Upper lobe of left lung (tissue), 4 donors: ENCODE measurements at regions not wholly inside any gene's neighbourhood (a gene's known extent, or its start where the extent isn't known, plus 50 kb on each side); places are given as distances from the start of the nearest gene placed in this dataset.
A peak's percentile ranks its signal among the peaks of the same experiment; 100 is the strongest.

Source experiments
- EP300 ChIP-seq, 4 donors: sonication (generic); formaldehyde crosslinking; IDR thresholded peaks; one replicate each; pipeline ENCODE4 v1.5.1; 2017; ENCODE audit warnings: antibody characterized with exemption in 4 of 4, control low read depth in 2 of 4
- POLR2AphosphoS5 ChIP-seq, 2 donors: sonication (generic); formaldehyde crosslinking; IDR thresholded peaks; one replicate each; pipeline ENCODE4 v1.5.1; 2017; ENCODE audit warnings: antibody characterized with exemption in 2 of 2
- TF ChIP-seq, protein P1 (sequence below), 6 experiments: fragments of 450-650 bp in 4 of 6; fragments of 200-600 bp in 2 of 6; sonication (generic) in 2 of 6; IDR thresholded peaks; one replicate each; pipeline ENCODE4 v1.5.1; 2016 to 2019; ENCODE audit warnings: antibody characterized with exemption in 6 of 6

DNA sequence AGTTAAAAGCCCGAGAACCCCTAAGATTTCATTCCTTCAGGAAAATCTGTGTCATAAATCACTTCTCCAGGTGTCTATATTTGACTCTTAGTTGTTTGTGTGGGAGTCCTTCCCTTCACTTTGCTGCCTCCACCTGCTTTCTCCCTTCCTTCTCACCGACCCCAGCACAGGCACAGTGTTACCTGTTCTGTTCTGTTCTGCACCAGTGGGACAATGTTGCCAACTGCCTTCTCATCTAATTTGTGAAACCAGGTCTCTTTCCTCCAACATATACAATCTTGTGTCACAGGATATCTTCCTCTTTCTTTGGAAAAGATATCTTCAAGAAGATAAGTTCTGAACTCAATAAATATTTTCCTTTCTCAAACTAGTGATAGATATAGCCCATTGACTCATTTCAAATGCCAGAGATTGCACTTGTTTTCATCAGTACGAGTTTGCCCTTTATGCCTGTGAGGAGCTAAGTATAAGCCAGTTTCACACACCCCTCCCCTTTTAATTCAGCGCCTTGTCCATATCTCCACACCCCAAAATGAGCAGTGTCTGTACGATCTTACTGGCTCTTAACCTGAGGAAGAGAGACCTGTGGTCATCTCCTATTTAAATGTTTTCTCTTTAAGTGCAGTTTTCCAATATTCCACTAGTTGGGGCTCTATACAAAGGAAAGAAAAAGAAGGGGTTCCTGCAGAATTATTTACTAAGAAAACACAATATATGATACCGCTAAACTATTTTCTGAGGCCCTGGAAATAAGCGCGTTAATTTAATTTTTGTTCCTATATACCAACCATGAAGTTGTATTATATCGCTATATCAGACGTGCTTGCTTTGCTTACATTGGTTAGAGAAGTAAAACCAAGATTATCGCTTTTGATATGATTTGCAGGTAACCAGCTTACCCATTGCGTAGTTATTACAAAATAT is 81.6 kb upstream of the PREP start:
- TF ChIP-seq, protein P1, sequence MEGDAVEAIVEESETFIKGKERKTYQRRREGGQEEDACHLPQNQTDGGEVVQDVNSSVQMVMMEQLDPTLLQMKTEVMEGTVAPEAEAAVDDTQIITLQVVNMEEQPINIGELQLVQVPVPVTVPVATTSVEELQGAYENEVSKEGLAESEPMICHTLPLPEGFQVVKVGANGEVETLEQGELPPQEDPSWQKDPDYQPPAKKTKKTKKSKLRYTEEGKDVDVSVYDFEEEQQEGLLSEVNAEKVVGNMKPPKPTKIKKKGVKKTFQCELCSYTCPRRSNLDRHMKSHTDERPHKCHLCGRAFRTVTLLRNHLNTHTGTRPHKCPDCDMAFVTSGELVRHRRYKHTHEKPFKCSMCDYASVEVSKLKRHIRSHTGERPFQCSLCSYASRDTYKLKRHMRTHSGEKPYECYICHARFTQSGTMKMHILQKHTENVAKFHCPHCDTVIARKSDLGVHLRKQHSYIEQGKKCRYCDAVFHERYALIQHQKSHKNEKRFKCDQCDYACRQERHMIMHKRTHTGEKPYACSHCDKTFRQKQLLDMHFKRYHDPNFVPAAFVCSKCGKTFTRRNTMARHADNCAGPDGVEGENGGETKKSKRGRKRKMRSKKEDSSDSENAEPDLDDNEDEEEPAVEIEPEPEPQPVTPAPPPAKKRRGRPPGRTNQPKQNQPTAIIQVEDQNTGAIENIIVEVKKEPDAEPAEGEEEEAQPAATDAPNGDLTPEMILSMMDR (IDR thresholded peaks at IDR 0.05) = peak; percentile 56 to 89 (median 75)
- no peak for TF ChIP-seq POLR2AphosphoS5 (IDR thresholded peaks at IDR 0.05)
- TF ChIP-seq EP300 (IDR thresholded peaks at IDR 0.05) = no peak
